ENCODE measurements at regions not wholly inside any gene's neighbourhood (a gene's known extent, or its start where the extent isn't known, plus 50 kb on each side); places are given as distances from the start of the nearest gene placed in this dataset.
"Not testable (repeated sequence)": the region's sequence is repeated elsewhere in the genome, so short reads cannot be mapped to it uniquely, and the experiment has no call there.

GRCh38 chr20:23147964-23148730 is 62.0 kb upstream of the CD93 start:
- peak; percentile 31 to 46 for DNase-seq

DNA sequence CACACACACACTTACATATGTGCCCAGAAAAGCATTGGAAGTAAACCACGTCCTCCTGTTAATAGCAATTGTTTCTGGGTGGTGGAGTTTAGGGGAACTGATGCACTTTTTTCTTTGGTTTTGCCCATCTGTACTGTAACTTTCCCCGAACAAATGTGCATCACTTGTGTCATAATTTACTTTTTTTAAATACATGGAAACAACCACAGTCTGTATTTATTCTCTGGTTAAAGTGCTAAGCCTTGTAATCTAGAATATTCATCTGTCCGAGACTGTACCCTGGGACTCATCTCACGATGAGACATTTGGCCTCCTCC is 61.5 kb upstream of the CD93 start:
- DNase-seq: no peak

DNA sequence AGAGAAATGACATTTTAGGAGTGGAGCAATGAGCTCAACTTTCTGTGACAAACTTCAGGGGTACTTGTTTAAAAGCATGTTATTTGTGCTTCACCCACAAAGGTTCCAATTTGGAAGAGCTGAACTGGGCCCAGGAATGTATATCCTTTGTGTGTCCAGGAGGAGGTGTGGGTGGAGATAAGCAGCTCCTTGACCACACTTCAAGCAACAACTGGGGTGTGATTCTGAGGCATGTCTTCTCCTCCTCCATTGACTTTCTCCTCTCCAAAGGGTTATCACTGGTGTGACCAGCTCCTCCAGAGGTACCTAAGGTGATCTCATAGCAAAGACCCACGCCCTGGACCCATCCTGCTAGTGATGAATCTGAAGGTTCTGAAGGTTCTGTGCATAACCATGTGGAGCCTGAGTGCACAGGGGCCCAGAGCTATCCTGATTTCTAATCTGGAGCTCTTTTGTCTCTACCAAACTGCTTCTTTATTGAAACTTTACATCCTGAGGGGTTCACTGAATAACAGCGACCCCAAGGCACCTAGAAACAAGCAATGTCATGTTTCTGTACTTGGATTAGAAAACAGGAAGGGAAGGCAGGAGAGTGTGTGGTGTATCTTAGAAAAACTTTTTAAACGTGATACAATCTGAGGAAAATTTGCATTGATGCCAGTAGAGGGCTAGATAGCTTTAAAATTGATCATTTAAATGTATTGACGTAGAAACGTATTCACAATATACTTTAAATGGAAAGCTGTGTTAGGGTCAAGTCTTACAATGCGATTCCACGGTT is 60.9 kb upstream of the CD93 start:
- DNase-seq: peak in 1 of 2 experiments; percentile 19

GRCh38 chr20:23146181-23146580 is 60.1 kb upstream of the CD93 start:
- DNase-seq: no peak

- no peak for DNase-seq
Observed at GRCh38 chr20:23145281-23145700, 59.2 kb upstream of the CD93 start.

- DNase-seq: no peak
Observed at GRCh38 chr20:23144856-23145255, 58.7 kb upstream of the CD93 start.

- DNase-seq: no peak
Observed at GRCh38 chr20:23143986-23144690, 58.0 kb upstream of the CD93 start.

DNA sequence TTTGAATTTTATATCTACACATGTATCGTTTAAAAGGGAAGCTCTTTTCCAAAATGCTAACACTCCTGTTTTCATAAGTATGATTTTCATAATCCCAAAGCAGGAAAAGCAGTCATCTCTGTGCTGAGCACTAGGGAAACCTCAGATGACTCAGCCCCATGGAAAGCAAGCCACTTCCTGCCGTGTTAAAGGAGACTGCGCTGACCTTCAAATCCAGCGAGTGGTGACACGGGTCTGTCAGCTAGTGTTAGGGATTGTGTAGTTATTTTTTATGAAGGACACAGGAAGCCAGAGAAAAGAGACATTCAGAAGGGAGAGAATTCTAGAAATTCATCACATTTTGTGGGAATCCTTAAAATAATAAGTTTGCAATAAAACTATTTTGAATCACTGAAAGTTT is 57.0 kb upstream of the CD93 start:
- peak; percentile 59 to 65 for DNase-seq

GRCh38 chr20:23142162-23143050 is 56.3 kb upstream of the CD93 start:
- DNase-seq: peak; percentile 50 to 66

- DNase-seq: no peak
Observed at GRCh38 chr20:23141450-23142161, 55.5 kb upstream of the CD93 start.

DNA sequence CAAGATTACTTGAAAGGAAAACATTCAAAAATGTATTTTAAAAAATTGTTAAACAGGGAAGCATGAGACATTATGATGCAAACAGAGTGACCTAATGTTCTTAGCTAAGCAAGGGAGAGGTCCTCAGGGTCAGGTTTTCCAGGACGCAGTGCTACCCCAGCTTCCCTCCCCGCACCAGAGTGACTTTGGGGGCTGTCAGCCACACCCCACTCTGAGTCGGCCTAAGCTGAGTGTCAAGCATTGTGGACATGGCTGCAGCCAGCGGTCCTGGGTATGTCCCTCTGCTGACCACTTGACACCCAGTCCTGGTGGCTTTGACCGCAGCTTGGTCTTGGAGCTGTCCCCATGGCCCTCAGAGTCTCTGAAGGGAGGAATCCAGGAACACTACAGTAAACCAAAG is 54.9 kb upstream of the CD93 start:
- no peak for DNase-seq

- not testable (repeated sequence) for DNase-seq
Observed at GRCh38 chr20:23139984-23140383, 53.9 kb upstream of the CD93 start.

DNA sequence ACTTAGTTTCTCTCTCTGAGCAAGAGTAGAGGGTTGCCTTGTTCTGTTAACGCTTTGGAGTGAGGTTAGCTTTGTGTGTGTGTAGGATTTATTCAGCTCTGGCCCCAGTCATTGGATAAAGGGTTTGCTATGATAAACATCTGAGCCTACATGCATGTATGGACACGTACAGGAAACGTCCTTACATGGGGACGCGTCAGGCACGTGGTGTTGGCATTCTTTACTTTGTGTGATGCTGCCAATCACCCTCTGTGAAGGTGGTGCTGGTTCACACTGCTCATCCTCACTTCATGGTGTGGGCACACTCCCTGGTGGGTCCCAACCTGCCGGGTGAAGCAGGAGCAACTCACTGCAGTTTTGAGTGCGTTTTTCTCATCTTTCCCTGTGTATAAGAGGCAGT is 53.4 kb upstream of the CD93 start:
- DNase-seq: no peak

DNA sequence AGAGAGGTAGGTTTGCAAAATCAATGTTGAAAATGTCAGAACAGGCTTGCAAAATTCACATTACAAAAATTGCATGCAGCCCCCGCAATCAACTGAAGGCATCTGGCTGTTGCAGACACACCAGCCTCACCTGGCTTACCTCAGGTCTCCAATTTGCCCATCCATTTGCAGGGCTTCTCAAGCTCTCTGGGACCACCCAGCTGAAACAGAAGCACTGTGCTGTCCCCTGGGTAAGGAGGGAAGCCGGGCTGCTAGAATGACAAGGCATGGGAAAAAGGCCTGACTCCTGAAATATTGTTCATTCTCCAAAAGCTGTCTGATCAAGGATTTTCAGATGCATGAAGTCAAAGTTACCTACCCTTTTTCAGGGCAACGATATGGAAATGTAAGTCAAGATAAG is 52.6 kb upstream of the CD93 start:
- DNase-seq: no peak

GRCh38 chr20:23138226-23138625 is 52.1 kb upstream of the CD93 start:
- DNase-seq: no peak

DNA sequence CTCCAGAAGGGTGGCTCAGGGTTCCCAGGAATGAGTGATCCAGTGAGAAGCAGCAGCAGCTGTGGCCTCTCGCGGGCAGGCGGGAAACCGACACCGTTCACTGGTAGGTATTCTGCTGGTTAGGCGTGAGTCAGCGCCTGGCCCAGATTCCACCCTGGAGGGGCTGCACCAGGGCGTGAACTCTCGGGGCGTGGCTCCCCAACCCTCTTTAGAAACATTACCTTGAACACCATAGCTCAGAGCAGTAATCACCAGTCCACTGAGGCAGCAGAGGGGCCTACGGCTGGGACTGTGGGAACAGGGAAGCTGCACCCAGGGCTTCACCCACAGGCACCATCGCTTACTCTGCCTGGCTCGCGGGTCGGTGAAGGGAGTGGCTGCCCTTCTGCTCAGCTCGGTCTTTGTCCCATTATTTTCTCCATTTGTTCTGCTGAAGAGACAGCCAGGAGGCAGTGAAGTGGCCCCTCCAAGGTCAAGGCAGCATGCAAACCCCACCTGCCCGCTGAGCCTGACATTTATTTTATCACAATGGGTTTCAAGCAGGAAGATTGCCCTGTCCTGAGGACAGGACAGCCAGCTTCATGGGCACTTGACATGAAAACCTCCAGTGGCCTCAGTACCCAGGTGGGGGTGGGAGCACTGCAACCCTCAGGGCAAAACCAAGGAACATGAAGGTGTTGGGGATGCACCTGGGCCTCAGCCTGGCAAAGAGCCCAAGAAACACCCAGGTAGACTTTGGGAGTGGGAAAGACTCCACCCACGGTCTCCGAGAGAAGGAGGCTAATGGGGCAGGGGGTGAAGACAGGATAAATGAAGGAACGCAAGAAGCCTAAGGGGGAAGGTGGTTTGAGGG is 51.0 kb upstream of the CD93 start:
- no peak for DNase-seq

DNA sequence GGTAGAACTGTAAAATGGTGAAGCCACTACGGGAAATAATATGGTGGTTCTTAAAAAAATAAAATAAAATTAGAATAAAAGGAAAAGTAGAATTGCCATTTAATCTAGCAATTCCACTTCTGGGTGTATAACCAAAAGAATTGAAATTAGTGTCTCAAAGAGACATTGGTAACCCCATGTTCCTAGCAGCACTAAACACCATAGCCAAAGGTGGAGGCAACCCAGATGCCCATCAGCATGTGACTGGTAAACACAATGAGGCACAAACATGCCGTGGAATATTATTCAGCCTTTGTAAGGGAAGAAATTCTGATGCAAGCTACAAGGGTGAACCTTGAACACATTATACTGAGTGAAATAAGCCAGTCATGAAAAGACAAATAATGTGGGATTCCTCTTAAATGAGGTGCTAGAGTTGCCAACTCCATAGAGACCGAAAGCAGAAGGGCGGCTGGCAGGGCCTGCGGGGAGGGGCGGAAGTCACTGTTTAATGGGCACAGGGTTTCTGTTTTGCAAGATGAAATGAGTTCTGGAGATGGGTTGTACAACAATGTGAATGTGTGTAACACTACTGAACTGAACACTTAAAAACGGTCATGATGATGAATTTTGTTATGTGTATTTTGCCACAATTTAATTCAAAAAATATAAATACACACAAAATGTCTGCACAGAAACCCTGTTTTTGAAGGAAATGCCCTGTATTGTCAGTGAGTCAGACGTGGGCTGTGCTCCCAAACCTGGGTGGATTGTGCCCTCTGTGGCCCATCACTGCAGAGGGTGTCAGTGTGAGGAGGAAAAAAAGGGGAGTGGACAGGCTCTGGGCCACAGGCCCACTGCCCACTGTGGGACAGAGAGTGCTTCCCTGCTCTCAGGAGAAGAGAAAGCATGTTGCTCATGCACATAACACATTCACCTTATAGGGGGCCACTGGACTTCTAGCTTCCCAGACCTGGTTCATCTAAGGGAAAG is 49.6 kb upstream of the CD93 start:
- no peak for DNase-seq
